ENCODE measurements at regions not wholly inside any gene's neighbourhood (a gene's known extent, or its start where the extent isn't known, plus 50 kb on each side); places are given as distances from the start of the nearest gene placed in this dataset.

- TF ChIP-seq CTCF (IDR thresholded peaks at IDR 0.05) = no peak
- H3K36me3 ChIP-seq = no peaks in the 10 kb centered on the region
- H3K4me3 ChIP-seq = no peak overlapping the region
- intact Hi-C loops (cut with DNase I; ENCODE audit: low total_unique reads) = no loop called here
- peaks cover 0 to 3% of the 10 kb centered on the region in 2 donors for H3K27me3 ChIP-seq
- peaks cover 0 to 80% (median 6%) of the 10 kb centered on the region in 3 donors for H3K9me3 ChIP-seq
- no peaks in the 10 kb centered on the region for H3K4me1 ChIP-seq
- no peak overlapping the region for H3K27ac ChIP-seq
- peak; percentile 12 to 48 for DNase-seq
Observed at GRCh38 chr12:34394211-34395055, 372.1 kb downstream of the ALG10 start.

DNA sequence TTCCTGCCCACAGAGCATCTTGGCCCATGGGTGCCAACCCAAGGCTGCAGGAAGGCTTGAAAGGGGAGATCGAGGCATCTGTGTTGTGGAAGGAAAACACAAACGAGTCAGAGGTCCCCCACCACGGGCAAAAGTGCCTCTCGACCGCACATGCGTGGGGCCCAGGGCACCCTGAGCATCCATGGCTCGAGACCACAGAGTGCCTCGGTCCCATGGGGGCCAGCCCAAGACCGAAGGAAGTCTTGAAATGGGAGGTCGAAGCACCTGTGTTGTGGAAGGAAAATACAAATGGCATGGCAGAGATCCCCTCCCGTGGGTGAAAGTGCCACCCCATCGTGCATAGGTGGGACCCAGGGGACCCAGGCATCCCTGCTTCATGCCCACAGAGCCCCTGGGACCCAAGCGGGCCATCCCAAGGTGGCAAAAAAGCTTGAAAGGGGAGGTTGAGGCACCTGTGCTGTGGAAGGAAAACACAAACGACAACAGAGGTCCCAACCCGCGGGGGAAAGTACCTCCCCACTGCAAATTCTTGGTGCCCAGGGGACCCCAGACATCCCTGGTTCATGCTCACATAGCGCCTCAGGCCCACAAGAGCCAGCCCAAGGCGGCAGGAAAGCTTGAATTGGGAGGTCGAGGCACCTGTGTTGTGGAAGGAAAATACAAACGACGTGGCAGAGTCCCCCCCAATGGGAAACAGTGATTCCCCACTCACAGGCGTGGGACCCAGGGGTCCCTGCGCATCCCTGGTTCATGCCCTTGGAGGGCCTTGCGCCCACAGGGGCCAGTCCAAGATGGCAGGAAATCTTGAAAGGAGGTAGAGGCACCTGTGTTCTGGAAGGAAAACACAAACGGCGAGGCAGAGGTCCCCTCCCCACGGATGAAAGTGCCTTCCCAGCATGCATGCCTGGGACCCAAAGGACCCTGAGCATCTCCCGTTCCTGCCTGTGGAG is 373.0 kb downstream of the ALG10 start:
- Histone ChIP-seq H3K27ac (no peak overlapping the region), H3K9me3 (peaks cover 0 to 71% (median 15%) of the 10 kb centered on the region in 3 donors), H3K4me3 (no peak overlapping the region), H3K36me3 (no peaks in the 10 kb centered on the region), H3K27me3 (peaks cover 0 to 3% of the 10 kb centered on the region in 2 donors), H3K4me1 (no peaks in the 10 kb centered on the region)
- peak in 1 of 2 donors; percentile 49 for DNase-seq
- TF ChIP-seq CTCF (IDR thresholded peaks at IDR 0.05) = no peak
- intact Hi-C loops (cut with DNase I; ENCODE audit: low total_unique reads) = no loop called here

- DNase-seq = peak; percentile 16 to 51
- peaks cover 0 to 63% (median 15%) of the 10 kb centered on the region in 3 donors for H3K9me3 ChIP-seq
Observed at GRCh38 chr12:34396006-34396860, 373.9 kb downstream of the ALG10 start.

GRCh38 chr12:34396861-34397590 is 374.7 kb downstream of the ALG10 start:
- no peak overlapping the region for H3K27ac ChIP-seq
- no peak overlapping the region for H3K4me3 ChIP-seq
- H3K36me3 ChIP-seq = no peaks in the 10 kb centered on the region
- DNase-seq = peak; percentile 8 to 56
- TF ChIP-seq CTCF (IDR thresholded peaks at IDR 0.05) = no peak
- no peaks in the 10 kb centered on the region for H3K4me1 ChIP-seq
- peaks cover 0 to 3% of the 10 kb centered on the region in 2 donors for H3K27me3 ChIP-seq
- peaks cover 0 to 63% (median 15%) of the 10 kb centered on the region in 3 donors for H3K9me3 ChIP-seq
- intact Hi-C loops (cut with DNase I; ENCODE audit: low total_unique reads) = no loop called here

More at GRCh38 chr12:34396006-34396860, 373.9 kb downstream of the ALG10 start:
- peaks cover 0 to 3% of the 10 kb centered on the region in 2 donors for H3K27me3 ChIP-seq
- no peak overlapping the region for H3K27ac ChIP-seq
- no peaks in the 10 kb centered on the region for H3K36me3 ChIP-seq
- intact Hi-C loops (cut with DNase I; ENCODE audit: low total_unique reads) = no loop called here
- no peak for TF ChIP-seq CTCF (IDR thresholded peaks at IDR 0.05)
- no peaks in the 10 kb centered on the region for H3K4me1 ChIP-seq
- no peak overlapping the region for H3K4me3 ChIP-seq

All from tibial artery (tissue), 4 donors.